Heart right ventricle (tissue), 16 donors: ENCODE measurements at regions not wholly inside any gene's neighbourhood (a gene's known extent, or its start where the extent isn't known, plus 50 kb on each side); places are given as distances from the start of the nearest gene placed in this dataset.

ENCODE experiments used
- ATAC-seq, 8 donors: fragments of 200-7000 bp; cut with Tn5 transposase; one replicate each; pipeline ENCODE4 v1.9.1; 2020; ENCODE audit warnings: mild to moderate bottlenecking in 8 of 8, moderate library complexity in 8 of 8, moderate number of reproducible peaks in 1 of 8
- DNase-seq, 2 donors: peaks; one replicate each; pipeline ENCODE4 v3.0.0-alpha.2; 2020
- H3K27ac ChIP-seq, 10 donors: fragments of 200-600 bp; sonication (generic) in 2 of 10; one replicate each; pipeline versions ENCODE4 v1.5.0 to v1.8.0; 2020 to 2022; ENCODE audit warnings: mild to moderate bottlenecking in 3 of 10
- H3K27me3 ChIP-seq, 7 donors: fragments of 200-600 bp; one replicate each; pipeline ENCODE4 v1.8.0; 2021 to 2022; ENCODE audit warnings: mild to moderate bottlenecking in 2 of 7
- H3K36me3 ChIP-seq, 9 donors: fragments of 200-600 bp; sonication (generic) in 1 of 9; one replicate each; pipeline versions ENCODE4 v1.5.0 to v1.8.0; 2020 to 2022; ENCODE audit warnings: mild to moderate bottlenecking in 2 of 9
- H3K4me1 ChIP-seq, 9 donors: fragments of 200-600 bp; sonication (generic) in 1 of 9; one replicate each; pipeline versions ENCODE4 v1.5.0 to v1.8.0; 2020 to 2022; ENCODE audit warnings: mild to moderate bottlenecking in 4 of 9
- H3K4me3 ChIP-seq, 10 donors: fragments of 200-600 bp; sonication (generic) in 2 of 10; one replicate each; pipeline versions ENCODE4 v1.5.0 to v1.8.0; 2020 to 2022; ENCODE audit warnings: mild to moderate bottlenecking in 7 of 10, moderate library complexity in 2 of 10
- H3K9me3 ChIP-seq, 11 donors: fragments of 200-600 bp in 10 of 11; sonication (generic) in 2 of 11; one replicate each; pipeline versions ENCODE4 v1.5.0 to v1.8.0; 2013 to 2022; ENCODE audit warnings: mild to moderate bottlenecking in 2 of 11, control low read depth in 1 of 11, moderate library complexity in 1 of 11
- CTCF ChIP-seq, 9 donors: fragments of 200-600 bp; sonication (generic) in 2 of 9; IDR thresholded peaks; one replicate each; pipeline versions ENCODE4 v1.5.0 to v1.8.0; 2021 to 2022; ENCODE audit warnings: antibody characterized with exemption in 9 of 9, mild to moderate bottlenecking in 5 of 9, moderate library complexity in 1 of 9
- WGBS, 2 donors: extraction: QIAGEN DNeasy Blood & Tissue Kit; methylation state at CpG; one replicate each; pipeline ENCODE4 v1.1.7; 2013; ENCODE audit warnings: inconsistent platforms in 1 of 2; 5-methylcytosine and 5-hydroxymethylcytosine counted together
- intact Hi-C, 10 donors: fragments of 100-400 bp; cut with DNase I; formaldehyde crosslinking; loops; one replicate each; pipeline versions ENCODE4 v1.11.1 to v1.14.2; 2022
- donor health status: Arrhythmogenic right ventricular cardiomyopathy.
- donor health status: ischemic (EF 13 %, LVEDD 7.1; RV severe dilation, severe dysfunction).
- donor health status: healthy with polysubstance abuse.
- donor health status: DM: no; HTN: yes; CAD: no.
- donor health status: DM: no; HTN: no; CAD: no.
- donor health status: ischemic (EF 25% LVEDD 6.9; RV normal size, moderate dysfunction).
- donor health status: ischemic (EF 25% LVEDD 5.7; RV mildly dilated, moderate dysfunction).
- donor health status: healthy.
- donor health status: DM: yes; HTN: yes; CAD: no.
- donor health status: Ischemic cardiomyopathy.
- donor health status: ischemic (EF 35%, LVEDD 5.7; RV mildly dilated, moderate dysfunction).
- donor health status: nonischemic (EF 11% LVEDD 7.7; RV severe dilation, severe dysfunction).
- donor health status: DM: yes; HTN: yes; CAD: no.
- donor health status: PGD.
- donor health status: ischemic (EF 29% LVEDD 5.4; RV normal size, mild dysfunction).
- donor health status: nonischemic (EF 23%, LVEDD 6.1; RV moderate dilation, normal function).

DNA sequence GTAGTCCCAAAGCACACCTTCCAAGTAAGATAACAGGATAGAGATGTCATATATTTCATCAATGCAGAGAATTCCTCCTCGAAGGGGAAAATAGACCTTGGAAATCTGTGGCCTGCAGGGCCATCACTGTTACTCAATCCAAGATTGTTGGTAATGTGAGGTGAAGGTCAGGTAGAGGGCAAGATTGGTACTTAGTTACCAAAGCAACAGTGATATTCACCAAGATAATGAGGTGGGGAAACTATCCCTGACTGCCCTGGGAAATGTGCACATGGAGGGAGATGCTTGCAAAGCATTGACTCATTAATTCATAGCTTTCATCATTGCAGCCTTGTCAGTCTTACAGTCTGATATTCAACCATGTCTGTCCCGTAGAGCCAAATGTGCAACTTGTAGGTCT lies 234.1 kb upstream of the MON1B start:
- Histone ChIP-seq H3K9me3 (peaks cover 0 to 7% (median 0%) of the 10 kb centered on the region in 11 donors), H3K27ac (no peak overlapping the region), H3K4me3 (no peak overlapping the region), H3K36me3 (no peaks in the 10 kb centered on the region), H3K4me1 (no peaks in the 10 kb centered on the region), H3K27me3 (no peaks in the 10 kb centered on the region)
- TF ChIP-seq CTCF (IDR thresholded peaks at IDR 0.05) = no peak
- ATAC-seq (no peak), DNase-seq (no peak)
- intact Hi-C loops = no loop called here
- 63 to 72% methylated on average over 2 of the region's 2 CpGs for WGBS, 2 donors

GRCh38 chr16:76959166-76959565 lies 231.8 kb upstream of the MON1B start:
- 91 to 94% methylated on average over 1 of the region's 1 CpG for WGBS, 2 donors
- Histone ChIP-seq H3K9me3 (peaks cover 0 to 3% (median 0%) of the 10 kb centered on the region in 11 donors), H3K27ac (no peak overlapping the region), H3K4me3 (no peak overlapping the region), H3K4me1 (no peaks in the 10 kb centered on the region), H3K36me3 (no peaks in the 10 kb centered on the region), H3K27me3 (no peaks in the 10 kb centered on the region)
- ATAC-seq (peak in 1 of 8 donors; percentile 22), DNase-seq (no peak)
- TF ChIP-seq CTCF (IDR thresholded peaks at IDR 0.05) = no peak
- intact Hi-C loops = no loop called here

GRCh38 chr16:76963614-76964315 lies 227.2 kb upstream of the MON1B start:
- no peaks in the 10 kb centered on the region for H3K27me3 ChIP-seq
- intact Hi-C loops = no loop called here
- 83 to 86% methylated on average over 9 of the region's 9 CpGs for WGBS, 2 donors
- H3K4me3 ChIP-seq = no peak overlapping the region
- peaks cover 0 to 4% (median 0%) of the 10 kb centered on the region in 11 donors for H3K9me3 ChIP-seq
- H3K36me3 ChIP-seq = no peaks in the 10 kb centered on the region
- no peak overlapping the region for H3K27ac ChIP-seq
- DNase-seq = no peak
- ATAC-seq = no peak
- H3K4me1 ChIP-seq = no peaks in the 10 kb centered on the region
- no peak for TF ChIP-seq CTCF (IDR thresholded peaks at IDR 0.05)

DNA sequence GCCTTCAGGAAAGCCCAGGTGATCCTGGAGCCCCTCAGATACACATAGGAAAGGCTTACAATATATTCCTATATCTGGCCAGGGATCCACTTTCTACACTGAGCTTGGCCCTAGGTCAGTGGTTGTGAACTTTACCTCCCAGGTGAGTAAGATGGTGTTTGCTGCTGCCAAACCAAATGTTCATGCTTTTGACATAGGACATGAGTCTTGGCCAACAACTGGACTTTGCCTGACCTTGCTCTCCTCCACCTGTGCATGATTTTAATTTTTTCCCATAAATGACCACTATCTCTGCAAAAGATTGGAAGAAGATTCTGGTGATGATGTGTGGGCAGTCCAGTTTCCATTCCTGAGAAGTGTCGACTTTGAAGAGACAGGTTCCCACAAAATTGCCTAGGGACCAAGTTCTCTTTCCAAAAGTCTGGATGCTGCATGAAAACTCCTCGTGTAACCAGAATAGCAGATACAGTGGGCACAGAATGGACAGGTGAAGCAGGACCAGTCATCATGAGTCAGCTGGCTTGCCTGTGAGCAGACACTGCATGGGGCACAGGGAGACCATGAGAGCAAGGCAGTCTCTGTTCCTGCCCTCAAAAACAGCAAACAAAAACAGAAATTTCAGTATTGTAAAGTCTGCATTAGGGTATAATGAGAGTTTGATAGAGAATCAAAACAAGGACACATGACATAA lies 226.4 kb upstream of the MON1B start:
- DNase-seq (no peak), ATAC-seq (no peak)
- no peak for TF ChIP-seq CTCF (IDR thresholded peaks at IDR 0.05)
- H3K27me3 ChIP-seq = no peaks in the 10 kb centered on the region
- H3K36me3 ChIP-seq = no peaks in the 10 kb centered on the region
- H3K9me3 ChIP-seq = peaks cover 0 to 4% (median 0%) of the 10 kb centered on the region in 11 donors
- H3K4me3 ChIP-seq = no peak overlapping the region
- intact Hi-C loops = no loop called here
- no peak overlapping the region for H3K27ac ChIP-seq
- H3K4me1 ChIP-seq = no peaks in the 10 kb centered on the region
- 87 to 88% methylated on average over 2 of the region's 2 CpGs for WGBS, 2 donors
